CD8-positive, alpha-beta memory T cell (primary cell): ENCODE measurements at regions not wholly inside any gene's neighbourhood (a gene's known extent, or its start where the extent isn't known, plus 50 kb on each side); places are given as distances from the start of the nearest gene placed in this dataset.

Experiments used
- CTCF ChIA-PET: fragments of 350-600 bp; sonication (Branson Sonifier 250); formaldehyde crosslinking; loops from one replicate; lab custom pipeline; 2021; ENCODE audit warnings: antibody characterized with exemption; lab: Charles Lee
- POLR2A ChIA-PET: fragments of 350-600 bp; sonication (Branson Sonifier 250); formaldehyde crosslinking; loops from one replicate; lab custom pipeline; 2021; ENCODE audit warnings: antibody characterized with exemption; lab: Charles Lee
- DNase-seq, 5 donors: peaks; one replicate each; pipeline versions ENCODE4 v3.0.0 to v3.0.0-alpha.2; 2020 to 2022; ENCODE audit warnings: mixed read lengths in 1 of 5
- H3K27ac ChIP-seq: one replicate; pipeline ENCODE4 v1.7.0; 2013; ENCODE audit warnings: low read depth, mild to moderate bottlenecking, low read length, moderate library complexity
- H3K27me3 ChIP-seq: 2 replicates; pipeline ENCODE4 v1.7.0; 2013; ENCODE audit warnings: low read length, mild to moderate bottlenecking; ENCODE audit not compliant: insufficient read depth, poor library complexity, severe bottlenecking
- H3K36me3 ChIP-seq: 2 replicates; pipeline ENCODE4 v1.7.0; 2013; ENCODE audit warnings: mild to moderate bottlenecking, low read length, moderate library complexity; ENCODE audit not compliant: insufficient read depth
- H3K4me1 ChIP-seq: 2 replicates; pipeline ENCODE4 v1.7.0; 2013; ENCODE audit warnings: mild to moderate bottlenecking, low read length, moderate library complexity; ENCODE audit not compliant: insufficient read depth
- H3K4me3 ChIP-seq: 2 replicates; pipeline ENCODE4 v1.7.0; 2013; ENCODE audit warnings: mild to moderate bottlenecking, low read length
- H3K9me3 ChIP-seq: 2 replicates; pipeline ENCODE4 v1.7.0; 2013; ENCODE audit warnings: mild to moderate bottlenecking, low read length
- H3K27ac Mint-ChIP-seq, 8 donors: one replicate each; pipeline ENCODE4 v1.8.0; 2020 to 2021; ENCODE audit warnings: mixed read lengths in 8 of 8, mild to moderate bottlenecking in 6 of 8, inconsistent platforms in 3 of 8, moderate library complexity in 3 of 8
- H3K27me3 Mint-ChIP-seq, 2 donors: one replicate each; pipeline ENCODE4 v1.8.0; 2020 to 2021; ENCODE audit warnings: mixed read lengths in 2 of 2, mild to moderate bottlenecking in 1 of 2, moderate library complexity in 1 of 2
- H3K36me3 Mint-ChIP-seq, 3 donors: one replicate each; pipeline ENCODE4 v1.8.0; 2020 to 2021; ENCODE audit warnings: mixed read lengths in 3 of 3, inconsistent platforms in 1 of 3, mild to moderate bottlenecking in 1 of 3
- H3K4me1 Mint-ChIP-seq, 3 donors: one replicate each; pipeline ENCODE4 v1.8.0; 2020 to 2021; ENCODE audit warnings: mixed read lengths in 3 of 3, inconsistent platforms in 1 of 3, mild to moderate bottlenecking in 1 of 3
- H3K4me3 Mint-ChIP-seq, 7 donors: one replicate each; pipeline ENCODE4 v1.8.0; 2020 to 2021; ENCODE audit warnings: mixed read lengths in 7 of 7, mild to moderate bottlenecking in 6 of 7, moderate library complexity in 4 of 7, inconsistent platforms in 2 of 7
- H3K9me3 Mint-ChIP-seq, 5 donors: one replicate each; pipeline ENCODE4 v1.8.0; 2020 to 2022; ENCODE audit warnings: mixed read lengths in 5 of 5, mild to moderate bottlenecking in 3 of 5, moderate library complexity in 2 of 5, inconsistent platforms in 1 of 5

DNA sequence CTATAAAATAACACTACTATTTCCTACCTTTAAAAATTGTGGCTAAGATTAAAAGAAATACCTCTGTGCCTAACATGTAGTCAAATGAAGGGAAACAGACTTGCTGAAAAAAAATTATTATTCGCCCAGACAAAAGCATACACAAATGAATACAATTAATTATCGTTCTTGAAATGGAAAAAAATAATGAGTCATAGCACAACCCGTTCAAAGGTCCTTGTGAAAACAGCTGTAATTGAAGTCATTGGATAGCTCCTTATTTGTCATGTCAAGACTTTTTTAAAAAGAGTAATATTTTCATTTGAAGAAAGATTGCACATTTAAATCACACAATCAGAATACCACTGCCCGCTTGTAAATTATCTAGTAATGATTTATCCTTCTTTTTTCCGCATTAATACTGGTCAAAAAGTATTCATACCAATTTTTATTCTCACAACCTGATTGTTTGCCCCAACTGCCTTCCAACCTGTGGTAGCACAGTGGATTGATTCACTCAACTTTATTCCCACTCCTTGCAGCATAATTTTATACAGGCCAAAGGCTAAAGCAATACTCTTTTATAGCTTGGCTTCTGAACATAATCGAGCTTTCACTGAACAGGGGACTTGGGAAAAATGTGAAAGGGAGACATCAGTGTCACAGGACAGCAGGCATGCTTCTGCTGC lies 655.2 kb upstream of the MAP3K7 start:
- H3K4me1 ChIP-seq: no peaks in the 10 kb centered on the region
- Mint-ChIP-seq H3K4me1 (no peaks in the 10 kb centered on the region), H3K27ac (no peak overlapping the region), H3K27me3 (no peaks in the 10 kb centered on the region), H3K4me3 (no peak overlapping the region), H3K9me3 (peaks cover 0 to 2% (median 0%) of the 10 kb centered on the region in 5 donors), H3K36me3 (no peaks in the 10 kb centered on the region)
- no peaks in the 10 kb centered on the region for H3K27me3 ChIP-seq
- no peaks in the 10 kb centered on the region for H3K9me3 ChIP-seq
- DNase-seq: no peak
- no peaks in the 10 kb centered on the region for H3K36me3 ChIP-seq
- no peak overlapping the region for H3K4me3 ChIP-seq
- ChIA-PET POLR2A (no interaction called here), CTCF (no interaction called here)
- no peak overlapping the region for H3K27ac ChIP-seq

DNA sequence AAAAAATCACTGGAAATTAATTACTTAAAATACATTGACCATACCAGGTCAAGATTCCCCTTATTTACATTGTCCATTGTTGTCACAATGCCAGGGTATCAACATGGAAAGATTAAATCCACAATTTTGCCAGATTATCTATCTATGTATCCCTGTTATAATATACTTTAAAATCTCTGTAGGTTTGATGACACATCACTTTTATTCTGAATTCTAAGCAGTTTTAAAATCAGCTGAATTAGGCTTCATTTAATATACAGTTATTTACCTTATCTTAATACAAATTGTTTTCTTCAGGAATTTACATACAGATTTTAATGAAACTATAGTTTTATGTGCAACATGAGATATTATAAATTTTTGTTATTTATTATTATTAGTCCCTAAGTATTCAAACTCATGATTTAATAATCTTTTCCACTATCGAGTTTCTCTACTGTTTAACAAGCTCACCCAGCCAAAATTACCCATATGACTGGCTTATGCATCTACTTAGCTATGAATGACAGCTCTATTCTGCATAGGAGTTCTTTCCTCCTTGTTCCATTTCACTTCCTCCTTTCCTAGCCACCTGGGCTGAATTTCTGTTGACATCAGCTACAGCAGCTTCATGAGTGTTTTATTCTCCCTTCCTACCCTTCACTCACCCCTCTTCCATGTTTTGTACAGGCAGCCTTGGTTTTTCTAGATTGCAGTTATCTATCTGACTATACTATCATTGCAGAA lies 654.2 kb upstream of the MAP3K7 start:
- no peak overlapping the region for H3K4me3 ChIP-seq
- CTCF ChIA-PET: no interaction called here
- no peaks in the 10 kb centered on the region for H3K4me1 ChIP-seq
- H3K4me3 Mint-ChIP-seq: no peak overlapping the region
- H3K36me3 Mint-ChIP-seq: no peaks in the 10 kb centered on the region
- no peak for DNase-seq
- H3K4me1 Mint-ChIP-seq: no peaks in the 10 kb centered on the region
- no peaks in the 10 kb centered on the region for H3K27me3 Mint-ChIP-seq
- H3K27ac Mint-ChIP-seq: no peak overlapping the region
- H3K9me3 Mint-ChIP-seq: peaks cover 0 to 2% (median 0%) of the 10 kb centered on the region in 5 donors
- H3K36me3 ChIP-seq: no peaks in the 10 kb centered on the region
- no peaks in the 10 kb centered on the region for H3K9me3 ChIP-seq
- no peaks in the 10 kb centered on the region for H3K27me3 ChIP-seq
- H3K27ac ChIP-seq: no peak overlapping the region
- POLR2A ChIA-PET: no interaction called here

DNA sequence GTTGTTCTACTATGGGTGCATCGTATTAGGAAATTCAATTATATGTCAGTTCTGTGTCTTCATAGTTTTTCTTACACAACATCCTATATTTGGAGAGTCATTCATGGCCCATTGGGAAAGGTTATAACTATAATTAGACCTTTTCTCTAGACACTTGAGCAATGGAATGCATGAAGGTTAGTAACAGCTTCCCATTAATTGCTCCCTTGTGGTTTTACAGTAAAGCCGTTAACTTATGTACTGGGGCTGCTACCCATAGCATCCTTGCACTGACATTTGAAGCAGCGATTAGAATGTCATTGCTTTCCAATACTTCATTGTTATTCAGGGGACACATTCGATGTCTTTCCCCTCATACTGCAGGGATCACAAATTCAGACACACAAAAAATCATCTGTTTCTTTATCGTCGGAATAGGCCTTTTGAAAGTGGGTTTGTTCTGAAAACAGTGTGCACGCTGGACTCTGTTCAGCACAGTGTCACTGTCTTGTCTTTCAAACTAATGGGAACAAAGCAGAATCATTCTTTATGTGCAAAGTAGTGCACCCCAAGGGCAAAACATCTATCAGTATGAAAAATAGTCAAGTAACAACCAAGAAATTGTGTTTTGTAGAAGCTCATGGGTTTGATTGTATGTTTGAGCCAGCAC lies 634.3 kb upstream of the MAP3K7 start:
- no peaks in the 10 kb centered on the region for H3K4me1 Mint-ChIP-seq
- no peaks in the 10 kb centered on the region for H3K36me3 Mint-ChIP-seq
- DNase-seq: no peak
- ChIA-PET POLR2A (no interaction called here), CTCF (no interaction called here)
- H3K27me3 Mint-ChIP-seq: no peaks in the 10 kb centered on the region
- Histone ChIP-seq H3K27me3 (no peaks in the 10 kb centered on the region), H3K4me3 (no peak overlapping the region), H3K9me3 (no peaks in the 10 kb centered on the region), H3K27ac (no peak overlapping the region), H3K36me3 (no peaks in the 10 kb centered on the region), H3K4me1 (no peaks in the 10 kb centered on the region)
- no peak overlapping the region for H3K4me3 Mint-ChIP-seq
- no peak overlapping the region for H3K27ac Mint-ChIP-seq
- peaks cover 3 to 7% (median 5%) of the 10 kb centered on the region in 5 donors for H3K9me3 Mint-ChIP-seq

DNA sequence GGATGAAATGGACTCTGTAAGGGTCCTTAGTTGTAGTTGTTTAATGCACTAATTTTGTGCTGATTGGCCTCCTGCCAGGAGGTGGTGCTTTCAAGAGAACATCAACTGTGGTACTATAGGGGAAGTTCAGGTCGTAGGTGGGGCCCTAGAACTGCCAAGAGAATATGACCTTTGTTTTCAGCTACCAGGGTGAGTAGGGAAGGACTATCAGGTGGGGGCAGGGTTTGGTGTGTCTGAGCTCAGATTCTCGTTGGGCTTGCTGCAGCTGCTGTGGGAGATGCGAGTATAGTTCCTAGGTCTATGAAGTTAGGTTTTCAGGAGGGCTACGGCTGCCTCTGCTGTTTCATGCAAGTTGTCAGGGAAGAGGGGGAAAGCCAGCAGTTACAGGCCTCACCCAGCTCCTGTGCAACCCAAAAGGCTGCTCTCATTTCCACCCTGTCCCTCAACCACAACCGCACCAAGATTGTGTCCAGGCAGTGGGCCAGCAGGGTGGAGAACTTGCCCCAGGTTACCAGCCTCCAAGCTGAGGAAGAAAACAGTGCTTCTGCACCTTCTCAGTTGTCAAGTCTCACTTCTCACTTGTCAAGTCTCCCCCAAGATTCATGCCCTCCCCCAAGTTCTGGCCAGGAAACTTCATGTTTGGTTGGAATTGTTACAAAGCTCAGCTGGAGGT lies 626.5 kb upstream of the MAP3K7 start:
- no peak overlapping the region for H3K27ac Mint-ChIP-seq
- POLR2A ChIA-PET: no interaction called here
- peaks cover 11 to 23% (median 12%) of the 10 kb centered on the region in 5 donors for H3K9me3 Mint-ChIP-seq

DNA sequence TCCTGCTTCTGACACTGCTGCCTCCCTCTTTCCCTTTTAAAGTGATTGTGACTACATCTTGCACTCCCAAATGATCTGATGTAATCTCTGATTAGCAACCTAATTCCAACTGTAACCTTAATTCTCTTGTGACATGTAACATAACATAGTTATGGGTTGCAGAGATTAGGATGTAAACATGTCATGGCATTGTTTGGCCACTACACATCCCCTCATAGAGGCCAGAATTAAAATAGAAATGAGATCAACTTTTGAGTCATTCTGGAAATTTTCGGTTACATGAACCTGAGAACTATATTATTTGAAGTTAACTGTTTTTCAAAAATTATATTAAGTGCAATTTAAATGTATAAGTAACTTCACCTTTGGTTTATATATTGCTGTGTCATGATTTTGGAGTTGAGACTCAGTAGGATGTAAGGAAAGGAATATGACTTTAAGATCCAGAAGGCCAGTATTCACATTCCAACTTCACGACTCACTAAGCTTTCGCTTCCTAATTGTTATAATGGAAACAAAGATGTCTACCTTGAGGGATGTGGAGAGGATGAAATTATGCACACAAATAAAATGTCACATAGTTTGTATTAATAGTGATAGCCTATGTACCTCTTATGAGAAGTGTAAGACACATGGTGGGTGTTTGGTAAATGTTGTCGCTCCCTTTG lies 611.9 kb upstream of the MAP3K7 start:
- H3K27me3 Mint-ChIP-seq: no peaks in the 10 kb centered on the region
- Histone ChIP-seq H3K27ac (no peak overlapping the region), H3K9me3 (no peaks in the 10 kb centered on the region), H3K36me3 (no peaks in the 10 kb centered on the region), H3K27me3 (no peaks in the 10 kb centered on the region), H3K4me3 (no peak overlapping the region), H3K4me1 (no peaks in the 10 kb centered on the region)
- H3K9me3 Mint-ChIP-seq: peaks cover 0 to 10% (median 2%) of the 10 kb centered on the region in 5 donors
- H3K27ac Mint-ChIP-seq: no peak overlapping the region
- ChIA-PET CTCF (no interaction called here), POLR2A (no interaction called here)
- no peaks in the 10 kb centered on the region for H3K4me1 Mint-ChIP-seq
- H3K36me3 Mint-ChIP-seq: no peaks in the 10 kb centered on the region
- H3K4me3 Mint-ChIP-seq: no peak overlapping the region
- no peak for DNase-seq

More for the DNA sequence above, 626.5 kb upstream of the MAP3K7 start:
- H3K4me3 ChIP-seq: no peak overlapping the region
- no peak for DNase-seq
- no peaks in the 10 kb centered on the region for H3K9me3 ChIP-seq
- no peaks in the 10 kb centered on the region for H3K4me1 ChIP-seq
- Mint-ChIP-seq H3K27me3 (no peaks in the 10 kb centered on the region), H3K36me3 (no peaks in the 10 kb centered on the region), H3K4me3 (no peak overlapping the region), H3K4me1 (no peaks in the 10 kb centered on the region)
- no peak overlapping the region for H3K27ac ChIP-seq
- H3K36me3 ChIP-seq: no peaks in the 10 kb centered on the region
- CTCF ChIA-PET: no interaction called here
- no peaks in the 10 kb centered on the region for H3K27me3 ChIP-seq

DNA sequence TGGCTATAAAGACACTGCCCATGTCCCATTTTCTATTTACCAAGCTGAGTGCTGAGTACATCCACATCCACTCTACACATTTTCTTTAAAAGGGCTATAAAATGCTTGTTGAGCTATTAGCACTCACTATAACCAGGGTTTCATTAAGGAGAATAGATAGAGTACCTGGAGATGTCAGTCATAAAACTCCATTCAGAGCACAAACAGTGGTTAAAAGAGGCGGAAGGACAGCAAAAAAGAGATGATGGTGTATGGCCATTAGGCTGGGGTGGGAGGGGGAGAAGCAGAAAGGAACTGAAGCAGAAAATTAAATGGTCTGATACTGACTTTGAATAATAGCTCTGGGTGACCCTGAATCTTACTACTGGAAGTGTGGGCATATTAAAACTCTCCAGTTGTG lies 609.9 kb upstream of the MAP3K7 start:
- POLR2A ChIA-PET: no interaction called here

DNA sequence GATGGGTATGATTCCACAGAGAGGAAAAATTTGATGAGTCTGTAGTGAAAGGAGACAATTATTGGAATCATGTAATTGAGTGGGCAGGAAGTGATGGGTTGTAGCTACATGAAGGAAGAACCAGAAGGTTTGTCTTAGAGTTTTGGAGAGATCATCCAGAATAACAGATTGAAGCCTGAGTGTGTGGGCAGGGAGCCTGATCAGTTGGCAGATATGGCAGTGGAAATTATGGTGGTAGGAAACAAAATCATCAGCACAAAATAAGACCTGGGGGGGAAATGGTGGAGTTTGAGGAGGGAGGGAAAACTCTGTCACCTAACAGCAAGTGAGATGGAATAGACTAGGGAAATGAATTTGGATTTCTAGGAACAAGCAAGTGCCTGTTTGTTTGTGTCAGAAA lies 606.6 kb upstream of the MAP3K7 start:
- POLR2A ChIA-PET: no interaction called here
- CTCF ChIA-PET: no interaction called here

More for the DNA sequence above, 609.9 kb upstream of the MAP3K7 start:
- H3K36me3 Mint-ChIP-seq: no peaks in the 10 kb centered on the region
- Histone ChIP-seq H3K4me3 (no peak overlapping the region), H3K27me3 (no peaks in the 10 kb centered on the region), H3K36me3 (no peaks in the 10 kb centered on the region), H3K4me1 (no peaks in the 10 kb centered on the region), H3K27ac (no peak overlapping the region), H3K9me3 (no peaks in the 10 kb centered on the region)
- H3K9me3 Mint-ChIP-seq: peaks cover 0 to 3% (median 3%) of the 10 kb centered on the region in 5 donors
- H3K4me1 Mint-ChIP-seq: no peaks in the 10 kb centered on the region
- CTCF ChIA-PET: interaction anchor here (1.4 kb wide), 1 partner anchor 13 kb away, joined by 3 read pairs; no protein-coding TSS in a partner anchor
- H3K4me3 Mint-ChIP-seq: no peak overlapping the region
- H3K27ac Mint-ChIP-seq: no peak overlapping the region
- no peaks in the 10 kb centered on the region for H3K27me3 Mint-ChIP-seq
- no peak for DNase-seq

More for the DNA sequence above, 606.6 kb upstream of the MAP3K7 start:
- no peaks in the 10 kb centered on the region for H3K36me3 Mint-ChIP-seq
- no peaks in the 10 kb centered on the region for H3K36me3 ChIP-seq
- no peaks in the 10 kb centered on the region for H3K4me1 Mint-ChIP-seq
- no peak overlapping the region for H3K27ac Mint-ChIP-seq
- no peak overlapping the region for H3K4me3 Mint-ChIP-seq
- H3K4me3 ChIP-seq: no peak overlapping the region
- H3K9me3 ChIP-seq: no peaks in the 10 kb centered on the region
- H3K9me3 Mint-ChIP-seq: peaks cover under 1 to 8% (median 5%) of the 10 kb centered on the region in 5 donors
- H3K27me3 ChIP-seq: no peaks in the 10 kb centered on the region
- H3K27ac ChIP-seq: no peak overlapping the region
- H3K27me3 Mint-ChIP-seq: no peaks in the 10 kb centered on the region
- H3K4me1 ChIP-seq: no peaks in the 10 kb centered on the region
- DNase-seq: no peak
